GM12892 (cell line): ENCODE measurements at regions not wholly inside any gene's neighbourhood (a gene's known extent, or its start where the extent isn't known, plus 50 kb on each side); places are given as distances from the start of the nearest gene placed in this dataset.
"Not testable (repeated sequence)": the region's sequence is repeated elsewhere in the genome, so short reads cannot be mapped to it uniquely, and the experiment has no call there.

ENCODE experiments used
- DNase-seq: peaks from one replicate; pipeline ENCODE4 v3.0.0; 2011; ENCODE audit not compliant: insufficient read length
- FAIRE-seq: peaks from 2 replicates; lab custom pipeline; 2011; peaks lifted over from hg19 to GRCh38; lab: Jason Lieb, UNC
- POLR2A ChIP-seq: IDR thresholded peaks from 2 replicates; pipeline ENCODE4 v1.6.1; 2011; ENCODE audit warnings: low read depth, low read length, control low read depth
- POLR2AphosphoS5 ChIP-seq: IDR thresholded peaks from 2 replicates; pipeline ENCODE4 v1.6.1; 2011; ENCODE audit warnings: low read depth, low read length, control low read depth
- TAF1 ChIP-seq: IDR thresholded peaks from 2 replicates; pipeline ENCODE4 v1.6.1; 2011; ENCODE audit warnings: low read depth, mild to moderate bottlenecking, control low read depth, low read length, borderline replicate concordance

DNA sequence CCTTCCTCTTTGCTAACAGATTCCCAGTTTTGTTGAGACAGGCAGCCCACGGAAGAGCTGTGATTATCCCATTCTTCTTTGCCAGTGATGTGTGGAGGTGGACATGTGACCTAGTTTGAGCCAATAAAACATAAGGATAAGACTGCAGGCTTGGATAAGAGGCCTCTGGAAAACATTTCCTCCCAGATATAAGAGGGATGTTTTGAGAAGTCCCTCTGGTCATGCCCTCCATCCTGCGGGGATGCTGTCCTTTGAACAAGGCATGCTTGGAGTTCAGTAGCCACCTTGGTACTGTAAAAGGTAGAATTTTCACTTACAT, 155.7 kb downstream of the TM2D1 start:
- TF ChIP-seq POLR2AphosphoS5 (no peak), TAF1 (no peak)
- DNase-seq: no peak
- no peak for FAIRE-seq

GRCh38 chr1:61568460-61569302, 156.3 kb downstream of the TM2D1 start:
- TF ChIP-seq TAF1: no peak
- no peak for TF ChIP-seq POLR2A
- no peak for TF ChIP-seq POLR2AphosphoS5
- FAIRE-seq (no peak), DNase-seq (no peak)

- DNase-seq: no peak
- no peak for TF ChIP-seq POLR2AphosphoS5
- TF ChIP-seq POLR2A: no peak
- TF ChIP-seq TAF1: no peak
- FAIRE-seq: no peak
These were observed 158.8 kb downstream of the TM2D1 start for GRCh38 chr1:61566177-61566576.

DNA sequence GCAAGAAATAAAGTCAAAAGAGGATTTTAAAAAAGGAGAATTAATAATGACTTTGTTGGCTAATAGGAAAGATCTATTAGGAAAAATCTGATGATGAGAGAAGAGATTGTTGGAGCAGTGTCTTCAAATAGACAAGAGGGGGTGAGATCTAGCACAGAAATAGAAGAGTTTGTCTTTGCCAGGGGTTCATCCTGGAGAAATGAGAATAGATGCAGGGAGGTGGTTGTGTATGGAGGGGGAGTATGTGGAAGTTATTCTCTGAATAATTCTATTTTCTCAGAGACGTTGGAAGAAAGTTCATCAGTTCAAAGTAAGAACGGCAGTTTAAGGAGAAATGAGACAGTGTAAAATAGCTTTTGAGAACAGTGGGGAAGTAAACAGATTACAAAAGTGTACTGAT, 161.3 kb downstream of the TM2D1 start:
- FAIRE-seq: no peak
- TF ChIP-seq POLR2AphosphoS5 (no peak), POLR2A (no peak), TAF1 (no peak)

DNA sequence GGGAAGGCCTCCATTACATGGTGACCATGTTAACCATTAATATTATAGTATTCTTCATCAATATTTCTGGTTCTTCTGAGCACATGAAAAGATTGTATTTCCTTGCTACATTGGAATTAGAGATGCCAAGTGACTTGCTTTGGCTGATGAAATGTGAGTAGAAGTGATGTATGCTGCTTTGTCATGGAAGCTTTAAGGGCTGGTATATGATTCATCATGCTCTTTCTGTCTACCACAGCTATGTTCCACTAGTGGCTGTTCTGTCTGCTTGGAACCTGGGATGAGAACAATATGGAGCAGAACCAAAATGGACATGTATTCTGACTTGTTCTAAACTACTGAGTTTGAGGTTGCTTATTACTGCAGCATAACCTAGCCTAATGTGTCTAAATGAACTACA, 163.3 kb downstream of the TM2D1 start:
- TF ChIP-seq POLR2AphosphoS5: no peak
- TF ChIP-seq POLR2A: no peak
- TF ChIP-seq TAF1: no peak
- FAIRE-seq: no peak

More for the DNA sequence above, 161.3 kb downstream of the TM2D1 start:
- no peak for DNase-seq

GRCh38 chr1:61560385-61560784, 164.6 kb downstream of the TM2D1 start:
- TF ChIP-seq POLR2AphosphoS5 (no peak), POLR2A (no peak), TAF1 (no peak)
- no peak for FAIRE-seq
- DNase-seq: no peak

More for the DNA sequence above, 163.3 kb downstream of the TM2D1 start:
- no peak for DNase-seq

DNA sequence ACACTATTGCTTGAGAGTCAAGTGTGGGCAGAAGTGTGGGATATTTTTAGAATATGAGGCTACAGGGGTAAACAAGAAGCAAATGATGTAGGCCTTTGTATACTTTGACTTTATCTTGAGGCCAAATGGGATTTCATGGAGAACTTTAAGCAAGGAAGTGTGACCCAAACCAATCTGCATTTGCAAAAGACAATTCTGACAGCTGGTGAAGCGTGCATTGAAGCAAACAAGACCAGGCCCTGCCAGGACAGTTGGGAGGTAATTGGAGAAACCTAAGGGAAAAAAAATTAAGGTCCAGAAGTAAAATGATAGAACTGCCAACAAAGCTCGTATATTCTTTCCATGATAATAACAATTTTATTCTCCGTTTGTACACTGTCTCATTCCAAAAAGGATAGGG, 168.3 kb downstream of the TM2D1 start:
- DNase-seq (no peak), FAIRE-seq (no peak)
- TF ChIP-seq POLR2AphosphoS5 (no peak), TAF1 (no peak), POLR2A (no peak)

GRCh38 chr1:61552630-61553305, 172.2 kb downstream of the TM2D1 start:
- no peak for DNase-seq
- TF ChIP-seq TAF1 (no peak), POLR2AphosphoS5 (no peak), POLR2A (no peak)
- no peak for FAIRE-seq

GRCh38 chr1:61547302-61547701, 177.6 kb downstream of the TM2D1 start:
- DNase-seq: not testable (repeated sequence)

GRCh38 chr1:61544870-61545269, 180.1 kb downstream of the TM2D1 start:
- FAIRE-seq: not testable (repeated sequence)

More at GRCh38 chr1:61547302-61547701, 177.6 kb downstream of the TM2D1 start:
- not testable (repeated sequence) for FAIRE-seq

GRCh38 chr1:61543498-61543897, 181.4 kb downstream of the TM2D1 start:
- not testable (repeated sequence) for FAIRE-seq, DNase-seq

More at GRCh38 chr1:61544870-61545269, 180.1 kb downstream of the TM2D1 start:
- DNase-seq: not testable (repeated sequence)

DNA sequence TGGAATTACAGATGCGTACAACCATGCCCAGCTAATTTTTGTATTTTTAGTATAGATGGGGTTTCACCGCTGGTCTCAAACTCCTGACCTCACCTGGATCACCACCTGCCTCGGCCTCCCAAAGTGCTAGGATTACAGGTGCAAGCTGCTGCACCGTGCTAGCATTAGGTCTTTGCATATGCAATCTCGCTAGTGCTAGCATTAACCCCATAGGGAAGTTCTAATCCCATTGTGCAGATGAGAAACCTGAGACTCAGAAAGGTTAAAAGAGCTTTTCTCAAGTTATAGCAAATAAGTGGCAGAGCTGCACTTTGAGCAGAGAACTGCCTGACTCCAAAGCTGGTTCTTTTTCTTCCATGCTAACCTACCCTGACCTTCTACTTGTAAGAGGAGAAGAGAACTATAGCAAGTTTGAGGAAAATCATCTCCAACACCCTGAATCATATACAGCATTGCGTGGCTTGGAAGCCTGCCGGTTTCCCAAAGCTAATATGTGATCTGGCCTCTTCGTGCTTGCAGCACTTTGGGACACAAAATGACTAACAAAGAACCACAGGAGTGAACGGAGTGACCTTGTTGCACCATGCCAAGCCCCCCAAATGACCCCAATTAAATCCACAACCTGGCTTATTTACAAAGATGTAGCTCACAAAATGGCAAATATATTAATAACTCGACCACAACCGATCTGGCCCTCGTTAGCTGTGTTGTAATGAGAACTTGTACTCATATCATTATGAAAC, 185.1 kb downstream of the TM2D1 start:
- DNase-seq: no peak
- no peak for FAIRE-seq
- no peak for TF ChIP-seq TAF1
- no peak for TF ChIP-seq POLR2AphosphoS5

DNA sequence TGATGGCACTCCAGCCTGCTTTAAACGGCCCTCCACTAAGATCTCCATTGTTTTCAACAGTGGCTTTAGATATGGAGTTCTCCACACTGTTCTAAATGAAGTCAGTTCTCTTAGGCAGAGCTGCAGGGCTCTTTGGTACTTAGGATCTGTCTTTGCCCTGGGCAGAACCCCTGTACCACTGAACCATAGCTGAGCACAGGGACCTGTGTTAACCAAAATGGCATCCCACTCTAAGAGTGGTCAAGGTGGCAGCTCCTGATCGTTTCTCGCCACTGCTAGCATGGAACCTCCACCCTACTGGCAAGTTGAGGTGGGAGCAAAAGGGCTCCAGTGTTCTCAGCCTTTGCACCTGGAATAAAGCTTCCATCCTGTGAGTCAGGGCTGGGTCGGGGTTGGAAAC, 186.7 kb downstream of the TM2D1 start:
- TF ChIP-seq POLR2AphosphoS5 (no peak), TAF1 (no peak), POLR2A (no peak)
- FAIRE-seq: no peak
- DNase-seq: no peak
